GM19452 (cell line): ENCODE measurements at regions not wholly inside any gene's neighbourhood (a gene's known extent, or its start where the extent isn't known, plus 50 kb on each side); places are given as distances from the start of the nearest gene placed in this dataset.

Experiments used
- ATAC-seq: cut with Tn5 transposase; IDR thresholded peaks from one replicate; pipeline ENCODE4 v1.9.1; 2021; ENCODE audit not compliant: unreplicated experiment

- ATAC-seq, result no peak
These were observed 346.0 kb upstream of the MARCKS start for GRCh38 chr6:113511100-113511499.

- ATAC-seq, result no peak
These were observed 344.6 kb upstream of the MARCKS start for GRCh38 chr6:113512576-113512975.

GRCh38 chr6:113513086-113513485, 344.1 kb upstream of the MARCKS start:
- ATAC-seq, result no peak

GRCh38 chr6:113522376-113522775, 334.8 kb upstream of the MARCKS start:
- no peak for ATAC-seq

GRCh38 chr6:113524826-113525225, 332.3 kb upstream of the MARCKS start:
- ATAC-seq, result no peak

GRCh38 chr6:113526553-113526952, 330.6 kb upstream of the MARCKS start:
- ATAC-seq, result no peak

GRCh38 chr6:113526995-113527394, 330.1 kb upstream of the MARCKS start:
- ATAC-seq, result no peak

GRCh38 chr6:113528111-113528510, 329.0 kb upstream of the MARCKS start:
- ATAC-seq, result no peak

- ATAC-seq, result no peak
These were observed 327.9 kb upstream of the MARCKS start for GRCh38 chr6:113529196-113529595.

GRCh38 chr6:113529879-113530278, 327.3 kb upstream of the MARCKS start:
- ATAC-seq, result no peak

- no peak for ATAC-seq
These were observed 326.4 kb upstream of the MARCKS start for GRCh38 chr6:113530769-113531168.

- ATAC-seq, result no peak
These were observed 317.9 kb upstream of the MARCKS start for GRCh38 chr6:113539202-113539601.

GRCh38 chr6:113539623-113540022, 317.5 kb upstream of the MARCKS start:
- ATAC-seq, result no peak

GRCh38 chr6:113540466-113540865, 316.7 kb upstream of the MARCKS start:
- no peak for ATAC-seq

- no peak for ATAC-seq
These were observed 306.0 kb upstream of the MARCKS start for GRCh38 chr6:113551168-113551567.

- no peak for ATAC-seq
These were observed 300.4 kb upstream of the MARCKS start for GRCh38 chr6:113556775-113557174.

GRCh38 chr6:113558431-113558830, 298.7 kb upstream of the MARCKS start:
- no peak for ATAC-seq

- ATAC-seq, result no peak
These were observed 298.2 kb upstream of the MARCKS start for GRCh38 chr6:113558966-113559365.

- ATAC-seq, result no peak
These were observed 296.8 kb upstream of the MARCKS start for GRCh38 chr6:113560376-113560775.

GRCh38 chr6:113560908-113561307, 296.2 kb upstream of the MARCKS start:
- no peak for ATAC-seq

- ATAC-seq, result no peak
These were observed 294.9 kb upstream of the MARCKS start for GRCh38 chr6:113562248-113562647.

- no peak for ATAC-seq
These were observed 292.6 kb upstream of the MARCKS start for GRCh38 chr6:113564371-113565171.

- no peak for ATAC-seq
These were observed 291.8 kb upstream of the MARCKS start for GRCh38 chr6:113565306-113565705.
